ENCODE measurements at regions not wholly inside any gene's neighbourhood (a gene's known extent, or its start where the extent isn't known, plus 50 kb on each side); places are given as distances from the start of the nearest gene placed in this dataset.

GRCh38 chr1:201771466-201771865, 57.5 kb upstream of the IPO9 start:
- DNase-seq (ENCODE audit: low spot score) = no peak

DNA sequence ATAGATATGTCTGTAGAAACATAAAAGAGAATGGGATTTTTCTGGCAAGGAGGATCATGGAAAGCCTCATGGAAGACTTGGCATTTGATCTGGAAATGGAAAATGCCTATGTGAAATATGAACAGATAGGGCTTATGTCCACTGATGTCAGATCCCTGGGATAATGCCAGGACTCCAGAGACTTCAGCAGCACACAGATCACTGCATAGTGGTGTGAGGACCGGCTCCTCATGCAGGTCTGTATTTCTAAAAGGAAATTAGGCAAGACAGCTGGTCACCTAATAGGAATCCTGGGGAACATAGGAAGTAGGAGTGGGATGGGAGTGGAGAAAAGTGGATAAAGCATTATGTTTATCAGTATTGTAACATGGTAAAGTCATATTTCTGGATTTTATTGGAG, 56.8 kb upstream of the IPO9 start:
- DNase-seq (ENCODE audit: low spot score) = no peak

- DNase-seq (ENCODE audit: low spot score) = no peak
These were observed 55.2 kb upstream of the IPO9 start for GRCh38 chr1:201773764-201774163.

- peak; percentile 64 for DNase-seq (ENCODE audit: low spot score)
These were observed 54.6 kb upstream of the IPO9 start for GRCh38 chr1:201774224-201774982.

- no peak for DNase-seq (ENCODE audit: low spot score)
These were observed 54.0 kb upstream of the IPO9 start for GRCh38 chr1:201774983-201775344.

DNA sequence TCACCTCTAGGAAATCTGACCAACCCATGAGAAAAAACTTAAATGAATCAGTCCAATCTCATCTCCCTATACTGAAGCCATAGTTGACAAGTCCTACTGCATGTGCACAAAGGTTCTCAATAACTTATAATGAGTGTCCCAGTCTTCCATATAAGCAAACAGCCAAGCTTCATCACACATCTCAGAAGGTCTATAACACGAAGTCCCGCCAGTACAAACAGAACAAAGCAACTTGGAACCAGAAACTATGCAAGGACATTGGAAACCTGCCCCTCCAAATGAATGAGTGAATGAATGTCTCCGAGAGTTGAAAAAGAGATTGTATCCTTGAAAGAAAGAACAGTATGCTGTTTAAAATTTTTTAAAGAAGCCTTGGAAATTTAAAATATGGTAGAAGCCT, 53.6 kb upstream of the IPO9 start:
- no peak for DNase-seq (ENCODE audit: low spot score)

DNA sequence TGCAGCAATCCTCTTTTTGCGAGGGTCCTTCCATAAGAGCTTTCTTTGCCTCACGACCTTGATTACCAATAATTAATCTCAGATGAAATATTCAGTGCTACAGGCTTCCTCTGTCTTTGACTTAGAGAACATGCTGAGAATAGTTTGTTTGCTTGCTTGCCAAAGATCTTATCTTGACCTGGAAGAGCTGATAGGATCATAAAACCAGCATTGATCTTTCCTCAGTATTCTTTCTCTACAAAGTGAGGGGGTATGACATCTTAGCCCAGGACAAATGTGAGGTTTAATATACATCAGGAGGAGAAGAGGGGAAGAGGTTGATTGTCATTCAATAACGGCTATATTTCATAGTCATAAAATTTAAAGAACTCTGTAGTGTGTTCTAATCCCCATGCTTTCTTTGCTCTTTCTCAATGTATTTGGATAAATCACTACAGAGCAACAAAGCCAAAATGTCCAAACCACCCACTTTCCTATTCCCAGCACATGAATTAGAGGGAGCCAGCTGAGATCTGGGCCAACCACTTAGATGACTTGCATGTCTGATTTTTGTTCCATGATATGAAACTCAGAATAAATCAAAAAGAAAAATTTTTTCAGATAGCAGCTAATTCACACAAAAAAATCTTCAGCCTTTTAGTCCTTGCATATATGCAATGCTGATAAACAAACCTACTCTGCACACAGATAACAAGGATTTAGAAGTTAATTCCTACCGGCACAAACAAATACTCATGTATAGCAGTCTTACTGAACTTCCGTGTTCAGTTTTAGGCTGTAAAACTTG, 50.5 kb upstream of the IPO9 start:
- no peak for DNase-seq (ENCODE audit: low spot score)

All from AG20443 (cell line).